ENCODE measurements at regions not wholly inside any gene's neighbourhood (a gene's known extent, or its start where the extent isn't known, plus 50 kb on each side); places are given as distances from the start of the nearest gene placed in this dataset.

DNA sequence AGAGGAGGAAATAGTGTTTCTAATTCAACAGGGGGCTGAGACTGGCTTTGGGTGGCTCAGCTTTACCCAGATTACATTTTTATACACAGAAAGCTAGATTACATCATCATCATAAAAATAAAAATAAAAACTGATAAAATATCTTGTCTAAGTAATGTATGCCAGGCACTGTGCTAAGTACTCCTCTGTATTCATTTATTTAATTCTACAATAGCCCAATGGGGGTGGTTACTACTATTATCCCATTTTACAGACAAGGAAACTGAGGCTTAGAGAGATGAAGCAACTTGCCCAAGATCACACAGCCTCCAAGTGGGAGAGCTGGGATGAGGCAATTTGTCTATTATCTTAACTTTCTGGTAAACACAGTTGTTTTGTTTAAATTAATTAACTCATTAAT is 62.3 kb upstream of the ECE1 start:
- no peak for DNase-seq (ENCODE audit: extremely low read depth in 1 of 4, low spot score in 3 of 4)
- Histone ChIP-seq H3K9me1 (ENCODE audit: control insufficient read depth, insufficient read depth, low read length) (no peaks in the 10 kb centered on the region), H3K4me2 (ENCODE audit: insufficient read depth, low read length) (no peak overlapping the region), H3K4me1 (replicated peaks in 1 of 2; ENCODE audit: control insufficient read depth in 2 of 2, insufficient read depth in 2 of 2, low read length in 2 of 2) (peaks cover 14 to 17% of the 10 kb centered on the region in 2 experiments; a peak in 4 of 5 replicates), H3K79me2 (ENCODE audit: control insufficient read depth, insufficient read depth, low read length) (no peaks in the 10 kb centered on the region), H3K36me3 (ENCODE audit: control insufficient read depth, insufficient read depth, low read length) (no peaks in the 10 kb centered on the region), H4K20me1 (replicated peaks; ENCODE audit: control insufficient read depth, insufficient read depth, low read length) (no peaks in the 10 kb centered on the region), H3K4me3 (no peak overlapping the region), H3K27me3 (ENCODE audit: control insufficient read depth in 2 of 2, insufficient read depth in 2 of 2, low read length in 2 of 2) (peaks cover 0 to 3% of the 10 kb centered on the region in 2 experiments; a peak in 1 of 5 replicates), H3K9ac (ENCODE audit: insufficient read depth in 1 of 2, low read depth in 2 of 2, low read length in 2 of 2) (no peak overlapping the region), H2AFZ (ENCODE audit: low read depth, low read length) (no peak overlapping the region), H3K9me3 (replicated peaks; ENCODE audit: control insufficient read depth, insufficient read depth, low read depth, low read length) (no peaks in the 10 kb centered on the region), H3K27ac (ENCODE audit: extremely low read depth, low read depth, low read length) (no peak overlapping the region)
- no peak for ATAC-seq
- BruUV-seq (replicated peaks): no TSS peak
- ChIA-PET CTCF (ENCODE audit: low intra/inter-chr PET ratio) (no interaction called here), POLR2A (interaction anchor here (0.6 kb wide), 1 partner anchor 82 kb away, joined by 3 read pairs; no protein-coding TSS in a partner anchor)
- in situ Hi-C loops (cut with MboI) (no loop called here), intact Hi-C loops (cut with micrococcal nuclease) (no loop called here)
- no peak for FAIRE-seq
- TF ChIP-seq KDM1A (IDR thresholded peaks at IDR 0.05) (peak; percentile 75 to 78), HDAC1 (IDR thresholded peaks at IDR 0.05) (0 out of 4 replicates have a peak, but pooled peaks of 1 of the 2 experiments have one; percentile 22), SRSF1 (IDR thresholded peaks at IDR 0.05; ENCODE audit: low read depth, low read length) (no peak), CHD4 (IDR thresholded peaks at IDR 0.05; ENCODE audit: insufficient read depth, insufficient replicate concordance, low read depth, low read length, poor library complexity, severe bottlenecking) (peak; percentile 48), BCOR (IDR thresholded peaks at IDR 0.05) (peak; percentile 92), ZNF398 (CRISPR knock-in tag; IDR thresholded peaks at IDR 0.05) (no peak), RCOR1 (IDR thresholded peaks at IDR 0.05; ENCODE audit: borderline replicate concordance in 1 of 2, low read depth in 2 of 2, low read length in 2 of 2) (peak in 1 of 2 experiments; percentile 59; a peak in 1 of 4 replicates), CEBPB (tag; IDR thresholded peaks at IDR 0.05) (peak; percentile 46), HDAC2 (IDR thresholded peaks at IDR 0.05) (peak; percentile 29; the same call in 1 of the 2 replicates), ADNP (tag; IDR thresholded peaks at IDR 0.05) (peak; percentile 92), RBM25 (IDR thresholded peaks at IDR 0.05; ENCODE audit: low read depth, low read length, severe bottlenecking) (peak; percentile 97), ATF3 (IDR thresholded peaks at IDR 0.05) (peak; percentile 69), ATF3 (CRISPR knock-in tag; conservative IDR thresholded peaks at IDR 0.05) (no peak), CEBPG (CRISPR knock-in tag; IDR thresholded peaks at IDR 0.05) (no peak), CEBPG (tag; conservative IDR thresholded peaks at IDR 0.05 in 1 of 2, IDR thresholded peaks at IDR 0.05 in 1 of 2) (peak; percentile 36 to 51; a peak in 3 of 4 replicates), TOE1 (IDR thresholded peaks at IDR 0.05; ENCODE audit: borderline replicate concordance) (no peak), TOE1 (CRISPR knock-in tag; IDR thresholded peaks at IDR 0.05; ENCODE audit: borderline replicate concordance, low read depth) (no peak)

All from K562 (cell line).